SK-N-SH treated with all-trans-retinoic acid at 6 μM for 48 hours (cell line): ENCODE measurements at regions not wholly inside any gene's neighbourhood (a gene's known extent, or its start where the extent isn't known, plus 50 kb on each side); places are given as distances from the start of the nearest gene placed in this dataset.

Experiments used
- ATAC-seq: fragments of 200-7000 bp; cut with Tn5 transposase; 3 replicates; pipeline ENCODE4 v1.9.1; 2020; ENCODE audit warnings: mild to moderate bottlenecking, moderate library complexity
- ARNTL ChIP-seq: fragments of 450-650 bp; formaldehyde crosslinking; IDR thresholded peaks from 2 replicates; pipeline ENCODE4 v1.5.0; 2020; ENCODE audit warnings: low read depth, mild to moderate bottlenecking, moderate library complexity, borderline replicate concordance
- BACH2 ChIP-seq: fragments of 250-450 bp; sonication (Bioruptor Pico); IDR thresholded peaks from 2 replicates; pipeline ENCODE4 v1.9.0; 2021; ENCODE audit warnings: mild to moderate bottlenecking, borderline replicate concordance
- CSDC2 ChIP-seq: fragments of 250-450 bp; sonication (Bioruptor Pico); IDR thresholded peaks from 2 replicates; pipeline ENCODE4 v1.5.0; 2020; ENCODE audit warnings: mild to moderate bottlenecking, moderate library complexity
- ESRRG ChIP-seq: fragments of 250-450 bp; sonication (Bioruptor Pico); IDR thresholded peaks from 2 replicates; pipeline ENCODE4 v1.6.1; 2021; ENCODE audit warnings: mild to moderate bottlenecking
- GLIS3 ChIP-seq: fragments of 250-450 bp; sonication (Bioruptor Pico); IDR thresholded peaks from 2 replicates; pipeline ENCODE4 v1.5.0; 2020; ENCODE audit warnings: mild to moderate bottlenecking, moderate library complexity
- ISL1 ChIP-seq: fragments of 250-450 bp; sonication (Bioruptor Pico); IDR thresholded peaks from 2 replicates; pipeline ENCODE4 v2.1.2; 2022; ENCODE audit warnings: mild to moderate bottlenecking, moderate library complexity
- OSR1 ChIP-seq: fragments of 250-450 bp; sonication (Bioruptor Pico); IDR thresholded peaks from 2 replicates; pipeline ENCODE4 v1.8.0; 2022; ENCODE audit warnings: moderate library complexity, mild to moderate bottlenecking, inconsistent platforms
- PPARA ChIP-seq: fragments of 250-450 bp; sonication (Bioruptor Pico); IDR thresholded peaks from 2 replicates; pipeline ENCODE4 v1.5.0; 2020; ENCODE audit warnings: mild to moderate bottlenecking, borderline replicate concordance
- RARB ChIP-seq: fragments of 250-450 bp; sonication (Bioruptor Pico); IDR thresholded peaks from 2 replicates; pipeline ENCODE4 v1.8.0; 2021; ENCODE audit warnings: mild to moderate bottlenecking, moderate library complexity
- SNAI2 ChIP-seq: fragments of 250-450 bp; sonication (Bioruptor Pico); IDR thresholded peaks from 2 replicates; pipeline ENCODE4 v1.5.0; 2020; ENCODE audit warnings: mild to moderate bottlenecking, moderate library complexity
- TCF4 ChIP-seq: fragments of 250-450 bp; sonication (Bioruptor Pico); IDR thresholded peaks from 2 replicates; pipeline ENCODE4 v1.8.0; 2021; ENCODE audit warnings: mild to moderate bottlenecking, moderate library complexity, borderline replicate concordance
- TOX ChIP-seq: fragments of 250-450 bp; sonication (Bioruptor Pico); IDR thresholded peaks from 2 replicates; pipeline ENCODE4 v1.8.0; 2021; ENCODE audit warnings: mild to moderate bottlenecking, moderate library complexity, borderline replicate concordance
- ZC3H10 ChIP-seq: fragments of 250-450 bp; sonication (Bioruptor Pico); IDR thresholded peaks from 2 replicates; pipeline ENCODE4 v1.5.1; 2021; ENCODE audit warnings: mild to moderate bottlenecking, moderate library complexity
- ZFP3 ChIP-seq: fragments of 250-450 bp; sonication (Bioruptor Pico); IDR thresholded peaks from 2 replicates; pipeline ENCODE4 v1.5.0; 2020; ENCODE audit warnings: mild to moderate bottlenecking, moderate library complexity
- ZNF565 ChIP-seq: fragments of 450-650 bp; formaldehyde crosslinking; conservative IDR thresholded peaks from 2 replicates; pipeline ENCODE4 v1.5.0; 2020; ENCODE audit warnings: low read depth, mild to moderate bottlenecking, moderate library complexity
- ZNF70 ChIP-seq: fragments of 450-650 bp; formaldehyde crosslinking; IDR thresholded peaks from 2 replicates; pipeline ENCODE4 v1.5.0; 2020; ENCODE audit warnings: mild to moderate bottlenecking, moderate library complexity
- ZNF8 ChIP-seq: fragments of 450-650 bp; formaldehyde crosslinking; IDR thresholded peaks from 2 replicates; pipeline ENCODE4 v1.5.0; 2020; ENCODE audit warnings: mild to moderate bottlenecking, moderate library complexity
- TF ChIP-seq, protein P1 (sequence below): fragments of 250-450 bp; sonication (Bioruptor Pico); IDR thresholded peaks from 2 replicates; pipeline ENCODE4 v1.5.0; 2020; ENCODE audit warnings: mild to moderate bottlenecking, moderate library complexity
- TF ChIP-seq, protein P2 (sequence below): fragments of 250-450 bp; sonication (Bioruptor Pico); IDR thresholded peaks from 2 replicates; pipeline ENCODE4 v1.5.1; 2021; ENCODE audit warnings: mild to moderate bottlenecking, moderate library complexity
- TF ChIP-seq, protein P3 (sequence below): fragments of 250-450 bp; sonication (Bioruptor Pico); IDR thresholded peaks from 2 replicates; pipeline ENCODE4 v1.8.0; 2021; ENCODE audit warnings: low read depth, mild to moderate bottlenecking, moderate library complexity, borderline replicate concordance
- TF ChIP-seq, protein P4 (sequence below): fragments of 250-450 bp; sonication (Bioruptor Pico); IDR thresholded peaks from 2 replicates; pipeline ENCODE4 v1.8.0; 2020; ENCODE audit warnings: mild to moderate bottlenecking, moderate library complexity, borderline replicate concordance

DNA sequence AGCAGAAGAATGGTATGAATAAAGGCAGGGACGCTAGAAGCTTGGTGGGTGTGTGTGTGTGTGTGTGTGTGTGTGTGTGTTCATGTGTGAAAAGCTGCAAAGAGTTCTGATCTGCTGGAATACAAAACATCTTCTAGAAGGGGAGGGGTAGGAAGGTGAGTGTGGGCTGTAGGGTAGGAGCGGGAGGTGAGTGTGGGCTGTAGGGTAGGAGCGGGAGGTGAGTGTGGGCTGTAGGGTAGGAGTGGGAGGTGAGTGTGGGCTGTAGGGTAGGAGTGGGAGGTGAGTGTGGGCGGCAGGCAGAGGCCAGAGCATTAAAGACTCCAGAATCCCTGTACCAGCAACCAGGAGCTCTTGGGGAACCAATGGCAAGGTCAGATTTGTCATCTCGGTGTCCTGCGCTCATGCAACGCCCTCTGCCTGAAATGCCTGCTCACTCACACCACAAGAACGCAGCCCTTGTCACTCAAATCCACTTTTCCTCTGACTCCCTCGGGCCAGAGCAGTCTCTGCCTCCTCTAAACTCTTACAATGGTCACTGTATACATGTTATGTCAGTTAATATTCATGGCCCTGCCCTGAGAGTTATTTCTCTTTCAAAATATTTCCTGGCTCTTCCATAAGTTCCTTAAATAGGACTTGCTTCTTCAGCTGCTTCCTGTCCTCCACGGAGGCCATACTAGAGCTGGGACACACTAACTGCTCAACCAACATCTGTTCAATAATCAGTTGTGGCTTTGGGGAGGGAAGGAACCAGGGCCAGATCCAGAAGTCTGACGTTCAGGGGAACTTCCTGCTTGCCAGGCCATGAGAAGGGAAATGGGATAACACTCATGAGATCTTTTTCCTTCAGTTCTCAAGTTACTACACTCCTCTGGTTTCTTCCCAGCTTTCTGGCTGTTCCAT, 53.6 kb upstream of the ZNF644 start:
- ATAC-seq = peak; percentile 56
- TF ChIP-seq ARNTL (CRISPR knock-in tag) (no peak), OSR1 (CRISPR knock-in tag) (no peak), ZNF70 (CRISPR knock-in tag) (no peak), TOX (CRISPR knock-in tag) (no peak), ZNF8 (CRISPR knock-in tag) (no peak), ZNF565 (CRISPR knock-in tag) (no peak), ZC3H10 (no peak), SNAI2 (no peak), RARB (no peak), ZFP3 (no peak), PPARA (no peak), TCF4 (CRISPR knock-in tag) (no peak), GLIS3 (CRISPR knock-in tag) (no peak), ISL1 (no peak), CSDC2 (CRISPR knock-in tag) (no peak)
- TF ChIP-seq, protein P1, sequence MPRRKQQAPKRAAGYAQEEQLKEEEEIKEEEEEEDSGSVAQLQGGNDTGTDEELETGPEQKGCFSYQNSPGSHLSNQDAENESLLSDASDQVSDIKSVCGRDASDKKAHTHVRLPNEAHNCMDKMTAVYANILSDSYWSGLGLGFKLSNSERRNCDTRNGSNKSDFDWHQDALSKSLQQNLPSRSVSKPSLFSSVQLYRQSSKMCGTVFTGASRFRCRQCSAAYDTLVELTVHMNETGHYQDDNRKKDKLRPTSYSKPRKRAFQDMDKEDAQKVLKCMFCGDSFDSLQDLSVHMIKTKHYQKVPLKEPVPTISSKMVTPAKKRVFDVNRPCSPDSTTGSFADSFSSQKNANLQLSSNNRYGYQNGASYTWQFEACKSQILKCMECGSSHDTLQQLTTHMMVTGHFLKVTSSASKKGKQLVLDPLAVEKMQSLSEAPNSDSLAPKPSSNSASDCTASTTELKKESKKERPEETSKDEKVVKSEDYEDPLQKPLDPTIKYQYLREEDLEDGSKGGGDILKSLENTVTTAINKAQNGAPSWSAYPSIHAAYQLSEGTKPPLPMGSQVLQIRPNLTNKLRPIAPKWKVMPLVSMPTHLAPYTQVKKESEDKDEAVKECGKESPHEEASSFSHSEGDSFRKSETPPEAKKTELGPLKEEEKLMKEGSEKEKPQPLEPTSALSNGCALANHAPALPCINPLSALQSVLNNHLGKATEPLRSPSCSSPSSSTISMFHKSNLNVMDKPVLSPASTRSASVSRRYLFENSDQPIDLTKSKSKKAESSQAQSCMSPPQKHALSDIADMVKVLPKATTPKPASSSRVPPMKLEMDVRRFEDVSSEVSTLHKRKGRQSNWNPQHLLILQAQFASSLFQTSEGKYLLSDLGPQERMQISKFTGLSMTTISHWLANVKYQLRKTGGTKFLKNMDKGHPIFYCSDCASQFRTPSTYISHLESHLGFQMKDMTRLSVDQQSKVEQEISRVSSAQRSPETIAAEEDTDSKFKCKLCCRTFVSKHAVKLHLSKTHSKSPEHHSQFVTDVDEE (CRISPR knock-in tag) = no peak
- TF ChIP-seq, protein P2, sequence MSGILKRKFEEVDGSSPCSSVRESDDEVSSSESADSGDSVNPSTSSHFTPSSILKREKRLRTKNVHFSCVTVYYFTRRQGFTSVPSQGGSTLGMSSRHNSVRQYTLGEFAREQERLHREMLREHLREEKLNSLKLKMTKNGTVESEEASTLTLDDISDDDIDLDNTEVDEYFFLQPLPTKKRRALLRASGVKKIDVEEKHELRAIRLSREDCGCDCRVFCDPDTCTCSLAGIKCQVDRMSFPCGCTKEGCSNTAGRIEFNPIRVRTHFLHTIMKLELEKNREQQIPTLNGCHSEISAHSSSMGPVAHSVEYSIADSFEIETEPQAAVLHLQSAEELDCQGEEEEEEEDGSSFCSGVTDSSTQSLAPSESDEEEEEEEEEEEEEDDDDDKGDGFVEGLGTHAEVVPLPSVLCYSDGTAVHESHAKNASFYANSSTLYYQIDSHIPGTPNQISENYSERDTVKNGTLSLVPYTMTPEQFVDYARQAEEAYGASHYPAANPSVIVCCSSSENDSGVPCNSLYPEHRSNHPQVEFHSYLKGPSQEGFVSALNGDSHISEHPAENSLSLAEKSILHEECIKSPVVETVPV = no peak

DNA sequence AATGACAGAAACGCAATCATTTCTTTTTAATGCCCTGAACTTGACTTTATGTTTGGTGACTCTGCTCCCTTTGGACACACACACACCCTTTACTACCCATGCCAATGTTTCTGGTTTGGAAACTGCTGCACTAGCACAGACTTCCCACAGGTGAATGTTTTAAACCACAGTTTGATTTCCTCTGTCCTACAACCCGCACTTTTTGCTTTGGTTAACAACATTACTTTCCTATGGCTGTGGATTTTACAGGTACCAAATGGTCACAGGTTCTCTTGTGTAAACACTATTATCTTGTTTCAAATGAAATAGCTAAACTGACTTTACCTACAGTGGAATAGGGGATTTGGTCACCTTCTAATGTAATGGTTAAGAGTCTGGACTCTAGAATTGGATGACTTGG, 51.5 kb upstream of the ZNF644 start:
- no peak for ATAC-seq
- no peak for TF ChIP-seq CSDC2 (CRISPR knock-in tag)
- no peak for TF ChIP-seq SNAI2
- TF ChIP-seq ZNF8 (CRISPR knock-in tag) = no peak
- no peak for TF ChIP-seq RARB
- TF ChIP-seq, protein P1 (CRISPR knock-in tag) = no peak
- TF ChIP-seq TCF4 (CRISPR knock-in tag) = no peak
- no peak for TF ChIP-seq OSR1 (CRISPR knock-in tag)
- TF ChIP-seq TOX (CRISPR knock-in tag) = no peak
- TF ChIP-seq, protein P3, sequence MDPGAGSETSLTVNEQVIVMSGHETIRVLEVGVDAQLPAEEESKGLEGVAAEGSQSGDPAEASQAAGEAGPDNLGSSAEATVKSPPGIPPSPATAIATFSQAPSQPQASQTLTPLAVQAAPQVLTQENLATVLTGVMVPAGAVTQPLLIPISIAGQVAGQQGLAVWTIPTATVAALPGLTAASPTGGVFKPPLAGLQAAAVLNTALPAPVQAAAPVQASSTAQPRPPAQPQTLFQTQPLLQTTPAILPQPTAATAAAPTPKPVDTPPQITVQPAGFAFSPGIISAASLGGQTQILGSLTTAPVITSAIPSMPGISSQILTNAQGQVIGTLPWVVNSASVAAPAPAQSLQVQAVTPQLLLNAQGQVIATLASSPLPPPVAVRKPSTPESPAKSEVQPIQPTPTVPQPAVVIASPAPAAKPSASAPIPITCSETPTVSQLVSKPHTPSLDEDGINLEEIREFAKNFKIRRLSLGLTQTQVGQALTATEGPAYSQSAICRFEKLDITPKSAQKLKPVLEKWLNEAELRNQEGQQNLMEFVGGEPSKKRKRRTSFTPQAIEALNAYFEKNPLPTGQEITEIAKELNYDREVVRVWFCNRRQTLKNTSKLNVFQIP (CRISPR knock-in tag) = no peak

DNA sequence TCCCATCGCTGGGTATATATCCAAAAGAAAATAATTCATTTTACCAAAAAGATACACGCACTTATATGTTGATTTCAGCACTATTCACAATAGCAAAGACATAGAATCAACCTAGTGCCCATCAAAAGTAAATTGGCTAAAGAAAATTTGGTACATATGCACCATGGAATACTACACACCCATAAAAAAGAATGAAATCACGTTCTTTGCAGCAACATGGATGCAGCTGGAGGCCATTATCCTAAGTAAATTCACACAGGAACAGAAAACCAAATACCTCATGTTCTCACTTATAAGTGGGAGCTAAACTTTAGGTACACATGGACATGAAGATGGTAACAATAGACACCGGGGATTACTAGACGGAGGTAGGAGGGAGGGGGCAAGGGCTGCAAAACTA, 50.0 kb upstream of the ZNF644 start:
- ATAC-seq = no peak
- no peak for TF ChIP-seq ZNF8 (CRISPR knock-in tag)
- TF ChIP-seq SNAI2 = no peak
- no peak for TF ChIP-seq BACH2 (CRISPR knock-in tag)
- no peak for TF ChIP-seq ESRRG (CRISPR knock-in tag)
- TF ChIP-seq, protein P1 (CRISPR knock-in tag) = no peak
- TF ChIP-seq, protein P4, sequence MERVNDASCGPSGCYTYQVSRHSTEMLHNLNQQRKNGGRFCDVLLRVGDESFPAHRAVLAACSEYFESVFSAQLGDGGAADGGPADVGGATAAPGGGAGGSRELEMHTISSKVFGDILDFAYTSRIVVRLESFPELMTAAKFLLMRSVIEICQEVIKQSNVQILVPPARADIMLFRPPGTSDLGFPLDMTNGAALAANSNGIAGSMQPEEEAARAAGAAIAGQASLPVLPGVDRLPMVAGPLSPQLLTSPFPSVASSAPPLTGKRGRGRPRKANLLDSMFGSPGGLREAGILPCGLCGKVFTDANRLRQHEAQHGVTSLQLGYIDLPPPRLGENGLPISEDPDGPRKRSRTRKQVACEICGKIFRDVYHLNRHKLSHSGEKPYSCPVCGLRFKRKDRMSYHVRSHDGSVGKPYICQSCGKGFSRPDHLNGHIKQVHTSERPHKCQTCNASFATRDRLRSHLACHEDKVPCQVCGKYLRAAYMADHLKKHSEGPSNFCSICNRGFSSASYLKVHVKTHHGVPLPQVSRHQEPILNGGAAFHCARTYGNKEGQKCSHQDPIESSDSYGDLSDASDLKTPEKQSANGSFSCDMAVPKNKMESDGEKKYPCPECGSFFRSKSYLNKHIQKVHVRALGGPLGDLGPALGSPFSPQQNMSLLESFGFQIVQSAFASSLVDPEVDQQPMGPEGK = no peak
- no peak for TF ChIP-seq ZNF565 (CRISPR knock-in tag)
- TF ChIP-seq, protein P2 = no peak
- no peak for TF ChIP-seq OSR1 (CRISPR knock-in tag)
- TF ChIP-seq TOX (CRISPR knock-in tag) = no peak
- TF ChIP-seq ZC3H10 = no peak
